Thyroid gland (tissue), 4 donors: ENCODE measurements at regions not wholly inside any gene's neighbourhood (a gene's known extent, or its start where the extent isn't known, plus 50 kb on each side); places are given as distances from the start of the nearest gene placed in this dataset.

Experiments
- DNase-seq, 2 donors: peaks; one replicate each; pipeline ENCODE4 v3.0.0-alpha.2; 2019
- H3K27ac ChIP-seq, 3 donors: fragments of 200-600 bp; sonication (generic); 1 replicate in 2 of 3; 2 replicates in 1 of 3; pipeline ENCODE4 v1.5.1; 2016 to 2019; ENCODE audit warnings: mild to moderate bottlenecking in 1 of 3, moderate library complexity in 1 of 3
- H3K27me3 ChIP-seq: fragments of 200-600 bp; sonication (generic); one replicate; pipeline ENCODE4 v1.5.1; 2019
- H3K36me3 ChIP-seq, 2 donors: fragments of 200-600 bp; sonication (generic); one replicate each; pipeline ENCODE4 v1.5.1; 2016 to 2019
- H3K4me1 ChIP-seq, 2 donors: fragments of 200-600 bp; sonication (generic); one replicate each; pipeline ENCODE4 v1.5.1; 2017 to 2019
- H3K4me3 ChIP-seq, 3 donors: fragments of 200-600 bp; sonication (generic); replicated peaks in 1 of 3; 1 replicate in 2 of 3; 2 replicates in 1 of 3; pipeline ENCODE4 v1.5.1; 2016; ENCODE audit warnings: mild to moderate bottlenecking in 1 of 3
- H3K9me3 ChIP-seq: fragments of 200-600 bp; sonication (generic); one replicate; pipeline ENCODE4 v1.5.1; 2017
- POLR2A ChIP-seq, 2 donors: fragments of 450-650 bp; IDR thresholded peaks; one replicate each; pipeline ENCODE4 v1.6.1; 2017; ENCODE audit warnings: antibody characterized with exemption in 2 of 2, mild to moderate bottlenecking in 2 of 2, moderate library complexity in 1 of 2
- WGBS, 2 donors: methylation state at CpG; one replicate each; pipeline ENCODE4 v1.1.5; 2017; 5-methylcytosine and 5-hydroxymethylcytosine counted together
- intact Hi-C: fragments of 100-400 bp; cut with DNase I; formaldehyde crosslinking; loops from one replicate; pipeline ENCODE4 v1.15.1; 2023
- TF ChIP-seq, protein P1 (sequence below), 6 experiments: fragments of 200-600 bp in 3 of 6; fragments of 450-650 bp in 3 of 6; sonication (generic) in 3 of 6; IDR thresholded peaks; one replicate each; pipeline ENCODE4 v1.5.1; 2016 to 2019; ENCODE audit warnings: antibody characterized with exemption in 6 of 6, mild to moderate bottlenecking in 2 of 6, inconsistent platforms in 1 of 6, moderate library complexity in 1 of 6

DNA sequence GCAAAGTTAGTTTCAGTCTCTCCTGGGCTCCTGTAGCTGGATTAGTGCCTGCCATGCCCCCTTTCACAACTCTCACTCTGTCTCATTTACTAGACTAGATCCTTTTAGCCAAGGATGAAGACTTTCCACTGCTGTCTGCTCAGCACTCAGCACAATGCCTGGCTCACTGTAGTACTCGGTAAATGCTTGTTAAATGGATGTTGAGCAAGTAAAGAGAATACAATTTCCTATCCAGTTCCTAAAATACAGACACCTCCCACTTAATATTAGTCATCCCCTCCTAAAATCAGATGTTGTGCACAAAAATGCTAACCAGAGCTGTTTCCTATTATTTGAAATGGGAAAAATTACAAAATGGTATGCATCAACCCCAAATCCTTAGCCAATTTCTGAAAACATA lies 195.8 kb downstream of the SREK1 start:
- DNase-seq: no peak
- Histone ChIP-seq H3K9me3 (no peaks in the 10 kb centered on the region), H3K4me3 (no peak overlapping the region), H3K36me3 (no peaks in the 10 kb centered on the region), H3K4me1 (no peaks in the 10 kb centered on the region), H3K27me3 (no peaks in the 10 kb centered on the region), H3K27ac (no peak overlapping the region)
- WGBS, 2 donors: 72 to 81% methylated on average over 1 of the region's 1 CpG
- TF ChIP-seq, protein P1, sequence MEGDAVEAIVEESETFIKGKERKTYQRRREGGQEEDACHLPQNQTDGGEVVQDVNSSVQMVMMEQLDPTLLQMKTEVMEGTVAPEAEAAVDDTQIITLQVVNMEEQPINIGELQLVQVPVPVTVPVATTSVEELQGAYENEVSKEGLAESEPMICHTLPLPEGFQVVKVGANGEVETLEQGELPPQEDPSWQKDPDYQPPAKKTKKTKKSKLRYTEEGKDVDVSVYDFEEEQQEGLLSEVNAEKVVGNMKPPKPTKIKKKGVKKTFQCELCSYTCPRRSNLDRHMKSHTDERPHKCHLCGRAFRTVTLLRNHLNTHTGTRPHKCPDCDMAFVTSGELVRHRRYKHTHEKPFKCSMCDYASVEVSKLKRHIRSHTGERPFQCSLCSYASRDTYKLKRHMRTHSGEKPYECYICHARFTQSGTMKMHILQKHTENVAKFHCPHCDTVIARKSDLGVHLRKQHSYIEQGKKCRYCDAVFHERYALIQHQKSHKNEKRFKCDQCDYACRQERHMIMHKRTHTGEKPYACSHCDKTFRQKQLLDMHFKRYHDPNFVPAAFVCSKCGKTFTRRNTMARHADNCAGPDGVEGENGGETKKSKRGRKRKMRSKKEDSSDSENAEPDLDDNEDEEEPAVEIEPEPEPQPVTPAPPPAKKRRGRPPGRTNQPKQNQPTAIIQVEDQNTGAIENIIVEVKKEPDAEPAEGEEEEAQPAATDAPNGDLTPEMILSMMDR (IDR thresholded peaks at IDR 0.05): no peak
- no peak for TF ChIP-seq POLR2A (IDR thresholded peaks at IDR 0.05)
- intact Hi-C loops: no loop called here

DNA sequence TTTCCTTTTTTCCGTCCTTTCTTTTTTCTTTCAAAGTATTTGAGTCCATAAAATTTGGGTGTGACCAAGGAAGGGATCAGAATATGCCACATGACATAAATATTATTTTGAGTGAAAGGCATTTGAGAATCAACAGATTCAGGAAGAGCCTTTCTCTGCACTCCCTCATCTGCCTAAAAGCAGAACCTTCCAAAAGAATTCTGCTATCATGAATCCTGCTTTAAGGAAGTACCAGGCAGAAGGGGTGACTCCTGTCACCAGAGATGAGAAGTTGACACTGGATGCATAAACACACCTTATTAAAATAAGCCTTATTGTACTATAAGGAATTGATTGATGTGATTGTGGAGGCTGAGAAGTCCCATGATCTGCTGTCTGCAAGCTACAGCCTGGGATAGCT lies 196.7 kb downstream of the SREK1 start:
- intact Hi-C loops: no loop called here

DNA sequence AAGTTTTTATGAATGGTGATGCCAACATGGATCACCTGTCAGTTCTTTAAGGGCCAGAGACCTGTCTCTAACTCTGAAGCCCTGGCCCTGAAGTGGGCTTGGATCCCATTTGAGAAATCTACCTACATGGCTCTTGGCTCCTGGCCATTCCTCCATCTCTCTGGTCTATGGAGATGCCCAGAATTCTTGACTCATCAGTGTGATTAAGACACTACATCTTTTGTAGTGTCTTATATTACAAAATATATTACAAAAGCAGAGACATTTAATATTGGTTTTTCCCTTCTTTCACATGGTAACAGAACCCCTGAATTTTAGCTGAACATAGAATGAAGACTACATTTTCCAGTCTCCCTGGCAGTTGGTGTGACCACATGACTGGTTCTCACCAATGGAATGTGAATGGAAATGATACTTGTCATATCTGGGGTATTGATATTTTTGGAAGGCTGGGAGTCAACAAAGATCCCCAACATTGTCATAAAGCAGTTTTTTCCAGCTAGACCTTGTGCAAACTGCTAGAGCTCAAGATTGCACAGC lies 198.3 kb downstream of the SREK1 start:
- Histone ChIP-seq H3K4me3 (no peak overlapping the region), H3K4me1 (no peaks in the 10 kb centered on the region), H3K9me3 (no peaks in the 10 kb centered on the region), H3K27me3 (no peaks in the 10 kb centered on the region), H3K27ac (no peak overlapping the region), H3K36me3 (no peaks in the 10 kb centered on the region)
- intact Hi-C loops: no loop called here
- no peak for DNase-seq
- no peak for TF ChIP-seq POLR2A (IDR thresholded peaks at IDR 0.05)
- TF ChIP-seq, protein P1 (IDR thresholded peaks at IDR 0.05): no peak

More for the DNA sequence above, 196.7 kb downstream of the SREK1 start:
- no peak overlapping the region for H3K27ac ChIP-seq
- H3K4me1 ChIP-seq: no peaks in the 10 kb centered on the region
- no peak overlapping the region for H3K4me3 ChIP-seq
- WGBS, 2 donors: 86 to 91% methylated on average over 1 of the region's 1 CpG
- no peaks in the 10 kb centered on the region for H3K36me3 ChIP-seq
- no peak for TF ChIP-seq POLR2A (IDR thresholded peaks at IDR 0.05)
- TF ChIP-seq, protein P1 (IDR thresholded peaks at IDR 0.05): no peak
- no peaks in the 10 kb centered on the region for H3K27me3 ChIP-seq
- no peak for DNase-seq
- H3K9me3 ChIP-seq: no peaks in the 10 kb centered on the region

DNA sequence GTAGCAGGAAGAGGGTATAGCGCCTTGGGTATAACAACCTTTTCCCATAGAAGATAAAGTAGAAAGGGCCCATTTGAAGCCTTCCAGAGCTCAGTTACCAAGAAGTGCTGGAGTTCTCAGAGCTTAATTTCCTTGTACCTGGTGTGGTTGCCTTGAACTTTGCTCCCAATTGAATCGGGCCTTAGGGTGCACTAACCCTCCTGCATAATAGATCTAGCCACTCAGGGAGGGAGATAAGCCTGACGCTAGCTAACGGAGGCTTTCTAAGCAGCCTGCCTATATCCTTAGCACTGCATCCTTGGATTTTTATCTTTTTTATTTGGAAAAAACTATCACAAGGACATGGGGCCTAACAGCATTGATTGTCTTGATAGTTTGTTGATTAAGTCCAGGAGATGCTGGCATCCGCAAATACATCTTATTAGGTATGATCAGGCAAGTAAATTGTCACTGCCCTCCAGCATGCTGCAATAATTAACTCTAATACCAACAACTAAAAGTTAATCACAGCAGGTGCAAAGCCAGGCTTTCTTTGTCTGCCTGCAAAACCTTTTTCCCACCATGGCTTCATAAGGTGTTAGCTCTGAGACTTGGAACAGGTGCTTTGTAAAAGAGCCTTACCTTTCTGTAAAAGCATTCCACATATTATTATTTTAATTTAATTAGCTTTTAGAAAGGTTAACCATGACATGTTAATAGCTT lies 199.4 kb downstream of the SREK1 start:
- no peaks in the 10 kb centered on the region for H3K27me3 ChIP-seq
- no peak overlapping the region for H3K27ac ChIP-seq
- H3K4me1 ChIP-seq: no peaks in the 10 kb centered on the region
- no peaks in the 10 kb centered on the region for H3K36me3 ChIP-seq
- no peaks in the 10 kb centered on the region for H3K9me3 ChIP-seq
- DNase-seq: no peak
- WGBS, 2 donors: 88 to 93% methylated on average over 5 of the region's 5 CpGs
- no peak overlapping the region for H3K4me3 ChIP-seq
- no peak for TF ChIP-seq POLR2A (IDR thresholded peaks at IDR 0.05)
- TF ChIP-seq, protein P1 (IDR thresholded peaks at IDR 0.05): no peak
- intact Hi-C loops: no loop called here

DNA sequence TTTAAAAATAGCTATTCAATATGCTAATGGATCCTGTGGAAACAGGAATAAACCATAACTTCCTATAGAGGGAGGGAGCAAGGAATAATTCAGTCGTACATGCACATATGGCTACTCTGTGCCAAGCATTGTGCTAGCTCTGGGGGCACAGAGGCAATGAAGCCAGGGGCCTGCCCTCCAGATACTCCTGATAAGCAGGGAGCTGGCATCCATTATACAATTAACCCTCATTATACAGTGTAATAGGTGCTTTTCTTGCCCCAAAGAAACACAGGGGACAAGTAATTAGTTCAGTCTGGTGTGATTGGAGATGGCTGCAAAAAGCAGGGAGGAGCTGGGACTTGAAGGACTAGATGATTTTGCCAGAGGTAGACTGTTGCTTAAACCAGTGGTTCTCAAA lies 200.4 kb downstream of the SREK1 start:
- H3K27ac ChIP-seq: no peak overlapping the region
- WGBS, 2 donors: 83 to 97% methylated on average over 1 of the region's 1 CpG
- no peak overlapping the region for H3K4me3 ChIP-seq
- no peaks in the 10 kb centered on the region for H3K4me1 ChIP-seq
- intact Hi-C loops: no loop called here
- TF ChIP-seq, protein P1 (IDR thresholded peaks at IDR 0.05): no peak
- TF ChIP-seq POLR2A (IDR thresholded peaks at IDR 0.05): no peak
- no peak for DNase-seq
- H3K36me3 ChIP-seq: no peaks in the 10 kb centered on the region
- H3K27me3 ChIP-seq: no peaks in the 10 kb centered on the region
- H3K9me3 ChIP-seq: no peaks in the 10 kb centered on the region
